ENCODE measurements at regions not wholly inside any gene's neighbourhood (a gene's known extent, or its start where the extent isn't known, plus 50 kb on each side); places are given as distances from the start of the nearest gene placed in this dataset.
A peak's percentile ranks its signal among the peaks of the same experiment; 100 is the strongest.

- Histone ChIP-seq H3K4me3 (no peak overlapping the region), H3K27me3 (no peaks in the 10 kb centered on the region), H3K4me1 (no peaks in the 10 kb centered on the region), H3K9me3 (no peaks in the 10 kb centered on the region), H3K36me3 (no peaks in the 10 kb centered on the region), H3K27ac (no peak overlapping the region)
- TF ChIP-seq CTCF (IDR thresholded peaks at IDR 0.05) = no peak
- ATAC-seq (no peak), FAIRE-seq (no peak), DNase-seq (no peak)
- 64 to 69% methylated on average over 5 of the region's 5 CpGs for WGBS, 2 donors
- intact Hi-C loops (cut with DNase I) = no loop called here
Observed at GRCh38 chr11:130779943-130780342, 136.3 kb downstream of the SNX19 start.

- WGBS, 2 donors = 53 to 62% methylated on average over 4 of the region's 4 CpGs
- no peak for TF ChIP-seq CTCF (IDR thresholded peaks at IDR 0.05)
- FAIRE-seq = no peak
- intact Hi-C loops (cut with DNase I) = no loop called here
- H3K27me3 ChIP-seq = no peaks in the 10 kb centered on the region
- H3K4me3 ChIP-seq = no peak overlapping the region
- no peak overlapping the region for H3K27ac ChIP-seq
- H3K4me1 ChIP-seq = no peaks in the 10 kb centered on the region
- DNase-seq = no peak
- H3K9me3 ChIP-seq = no peaks in the 10 kb centered on the region
- ATAC-seq = no peak
- H3K36me3 ChIP-seq = no peaks in the 10 kb centered on the region
Observed at GRCh38 chr11:130780437-130780836, 135.8 kb downstream of the SNX19 start.

- DNase-seq (no peak), FAIRE-seq (no peak), ATAC-seq (peak in 1 of 4 donors; percentile 34)
- TF ChIP-seq CTCF (IDR thresholded peaks at IDR 0.05) = no peak
- Histone ChIP-seq H3K4me1 (no peaks in the 10 kb centered on the region), H3K27ac (no peak overlapping the region), H3K4me3 (no peak overlapping the region), H3K9me3 (no peaks in the 10 kb centered on the region), H3K27me3 (no peaks in the 10 kb centered on the region), H3K36me3 (no peaks in the 10 kb centered on the region)
- intact Hi-C loops (cut with DNase I) = no loop called here
- WGBS, 2 donors = 71 to 75% methylated on average over 2 of the region's 2 CpGs
Observed at GRCh38 chr11:130781931-130782330, 134.3 kb downstream of the SNX19 start.

GRCh38 chr11:130782361-130783222, 133.7 kb downstream of the SNX19 start:
- intact Hi-C loops (cut with DNase I) = no loop called here
- Histone ChIP-seq H3K4me3 (no peak overlapping the region), H3K36me3 (no peaks in the 10 kb centered on the region), H3K9me3 (no peaks in the 10 kb centered on the region), H3K4me1 (no peaks in the 10 kb centered on the region), H3K27ac (no peak overlapping the region), H3K27me3 (no peaks in the 10 kb centered on the region)
- no peak for TF ChIP-seq CTCF (IDR thresholded peaks at IDR 0.05)
- FAIRE-seq = no peak
- 70 to 75% methylated on average over 14 of the region's 14 CpGs for WGBS, 2 donors
- no peak for DNase-seq
- ATAC-seq = peak in 1 of 4 donors; percentile 15

GRCh38 chr11:130783323-130783722, 133.0 kb downstream of the SNX19 start:
- ATAC-seq = no peak
- FAIRE-seq = no peak
- Histone ChIP-seq H3K9me3 (no peaks in the 10 kb centered on the region), H3K4me1 (no peaks in the 10 kb centered on the region), H3K27ac (no peak overlapping the region), H3K27me3 (no peaks in the 10 kb centered on the region), H3K36me3 (no peaks in the 10 kb centered on the region), H3K4me3 (no peak overlapping the region)
- TF ChIP-seq CTCF (IDR thresholded peaks at IDR 0.05) = no peak
- intact Hi-C loops (cut with DNase I) = no loop called here
- WGBS, 2 donors = 86 to 92% methylated on average over 2 of the region's 2 CpGs
- no peak for DNase-seq
